ENCODE measurements at regions not wholly inside any gene's neighbourhood (a gene's known extent, or its start where the extent isn't known, plus 50 kb on each side); places are given as distances from the start of the nearest gene placed in this dataset.
A peak's percentile ranks its signal among the peaks of the same experiment; 100 is the strongest.

- TF ChIP-seq CTCF (IDR thresholded peaks at IDR 0.05) (peak; percentile 40; the same call in 1 of the 2 replicates), REST (IDR thresholded peaks at IDR 0.05; ENCODE audit: insufficient read depth in 1 of 2, low read depth in 2 of 2, low read length in 1 of 2) (no peak), POLR2AphosphoS5 (IDR thresholded peaks at IDR 0.05; ENCODE audit: low read depth, low read length) (no peak), TCF7L2 (IDR thresholded peaks at IDR 0.05; ENCODE audit: low read depth, low read length) (no peak), SIN3A (IDR thresholded peaks at IDR 0.05; ENCODE audit: borderline replicate concordance, insufficient read depth, low read depth, low read length) (no peak)
Observed at GRCh38 chr1:108316545-108316944, 72.7 kb upstream of the NBPF4 start.

All from Panc1 (cell line).